AG08395 (cell line): ENCODE measurements at regions not wholly inside any gene's neighbourhood (a gene's known extent, or its start where the extent isn't known, plus 50 kb on each side); places are given as distances from the start of the nearest gene placed in this dataset.

Experiments
- DNase-seq: peaks from one replicate; pipeline ENCODE4 v3.0.0; 2012; ENCODE audit warnings: mixed read lengths, low spot score

DNA sequence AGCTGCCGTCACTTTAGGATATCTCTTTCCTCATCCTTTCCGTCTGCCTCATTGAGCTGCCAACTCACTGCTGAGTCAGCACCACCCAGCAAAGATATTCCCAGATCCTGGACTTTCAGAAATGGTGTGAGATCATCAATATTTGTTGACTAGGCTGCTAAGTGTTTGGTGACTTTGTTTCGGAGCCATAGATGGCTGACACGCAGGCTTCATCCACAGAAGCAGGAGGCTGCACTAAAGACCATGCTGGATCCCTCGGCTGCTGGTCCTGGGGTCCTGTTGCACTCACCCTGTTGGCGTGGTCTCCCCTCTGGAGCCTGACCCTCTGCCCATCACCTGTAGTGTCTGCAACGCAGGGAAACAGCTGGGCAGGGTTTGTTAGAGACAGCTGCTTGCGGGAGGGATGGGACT, 96.5 kb downstream of the ERMARD start:
- DNase-seq = no peak

DNA sequence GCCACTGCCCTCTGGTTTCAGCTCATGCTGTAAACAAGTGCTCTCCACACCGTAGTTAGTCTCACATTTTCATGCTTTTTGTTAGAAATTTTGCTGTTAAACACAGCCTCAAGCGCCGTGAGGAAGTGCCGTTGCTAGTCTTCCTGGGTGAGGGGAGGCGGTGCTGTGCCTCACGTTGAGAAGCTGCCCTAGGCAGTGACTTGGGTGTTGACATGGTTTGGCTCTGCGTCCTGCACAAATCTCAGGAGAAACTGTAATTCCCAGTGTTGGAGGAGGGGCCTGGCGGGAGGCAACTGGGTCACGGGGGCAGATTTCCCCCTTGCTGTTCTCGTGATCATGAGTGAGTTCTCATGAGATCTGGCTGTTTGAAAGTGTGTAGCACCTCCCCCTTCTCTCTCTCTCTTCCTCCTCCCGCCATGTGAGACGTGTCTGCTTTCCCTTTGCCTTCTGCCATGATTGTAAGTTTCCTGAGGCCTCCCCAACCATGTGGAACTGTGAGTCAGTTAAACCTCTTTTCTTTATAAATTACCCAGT, 95.8 kb downstream of the ERMARD start:
- no peak for DNase-seq

DNA sequence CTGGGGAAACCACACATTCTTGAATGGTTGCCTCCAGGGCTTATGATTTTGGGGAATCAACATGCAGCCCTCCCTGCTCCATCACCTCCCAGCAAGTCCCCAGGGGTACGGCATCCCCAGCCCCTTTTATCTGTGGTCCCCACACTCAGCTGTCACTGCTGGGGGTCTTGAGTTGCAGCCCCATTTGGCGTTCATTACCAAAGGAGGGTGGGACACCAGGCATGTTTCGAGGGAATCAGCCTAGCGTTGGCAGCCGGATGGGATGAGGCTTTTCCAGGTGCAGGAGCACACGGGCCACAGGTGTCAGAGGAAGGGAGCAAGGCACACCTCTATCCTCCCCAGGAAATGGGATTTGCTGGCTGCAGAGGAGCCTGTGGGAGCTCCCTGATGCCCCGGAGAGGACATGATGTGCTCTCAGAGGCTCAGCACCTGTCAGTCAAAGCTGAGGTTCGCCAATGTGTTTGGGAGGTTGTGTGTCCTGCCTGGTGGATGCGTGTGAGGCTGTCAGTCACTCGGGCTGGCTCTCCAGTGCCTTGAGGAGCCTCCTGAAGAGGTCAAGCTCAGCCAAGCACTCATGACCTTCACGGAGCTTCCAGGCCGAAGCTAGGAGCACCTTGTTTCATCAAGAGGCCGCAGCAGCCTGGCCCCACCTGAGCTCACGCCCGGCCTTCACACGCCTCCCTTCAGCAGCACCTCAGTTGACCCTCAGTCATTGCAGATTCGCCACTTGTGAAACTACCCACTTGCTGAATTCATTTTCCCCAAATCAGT, 95.0 kb downstream of the ERMARD start:
- DNase-seq = no peak

DNA sequence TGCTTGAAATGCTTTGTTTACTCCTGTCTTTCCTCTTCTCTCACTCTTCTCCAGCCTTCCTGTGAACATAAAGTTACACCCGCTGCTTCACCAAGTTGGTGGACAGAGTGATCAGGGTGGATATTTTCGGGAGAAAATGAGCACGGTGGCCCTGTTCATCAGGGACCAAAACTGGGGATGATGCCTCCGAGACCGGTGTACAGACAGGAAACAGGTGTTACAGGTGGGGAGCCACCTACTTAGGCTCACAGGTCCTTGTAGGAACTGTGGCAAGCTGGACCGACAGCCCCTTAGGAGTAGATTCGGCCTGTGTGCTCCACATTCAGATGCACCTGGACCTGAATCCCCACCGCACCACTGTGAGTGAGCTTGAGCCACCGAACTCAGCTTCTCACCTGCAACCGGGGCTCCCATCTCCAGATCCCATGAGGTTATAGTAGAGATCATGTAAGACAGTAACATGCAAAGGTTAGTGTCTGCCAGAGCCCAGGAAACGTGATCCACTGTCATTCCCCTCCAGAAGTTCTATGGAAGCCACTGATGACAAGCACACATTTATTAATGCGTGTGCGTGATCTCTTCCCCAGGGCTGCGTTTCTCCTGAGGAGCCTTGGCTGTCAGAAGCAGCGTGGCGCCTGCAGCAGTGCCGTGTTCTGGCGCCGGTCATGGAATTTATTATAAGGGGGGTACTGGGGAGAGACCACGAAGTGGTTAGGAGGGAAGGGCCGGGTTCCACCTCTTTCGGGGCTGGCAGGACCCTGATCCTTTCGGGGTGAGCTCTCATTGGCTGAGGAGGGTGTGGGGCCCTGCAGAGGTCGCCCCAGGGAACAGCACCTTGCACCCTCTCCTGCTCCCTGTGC, 94.2 kb downstream of the ERMARD start:
- DNase-seq = no peak

DNA sequence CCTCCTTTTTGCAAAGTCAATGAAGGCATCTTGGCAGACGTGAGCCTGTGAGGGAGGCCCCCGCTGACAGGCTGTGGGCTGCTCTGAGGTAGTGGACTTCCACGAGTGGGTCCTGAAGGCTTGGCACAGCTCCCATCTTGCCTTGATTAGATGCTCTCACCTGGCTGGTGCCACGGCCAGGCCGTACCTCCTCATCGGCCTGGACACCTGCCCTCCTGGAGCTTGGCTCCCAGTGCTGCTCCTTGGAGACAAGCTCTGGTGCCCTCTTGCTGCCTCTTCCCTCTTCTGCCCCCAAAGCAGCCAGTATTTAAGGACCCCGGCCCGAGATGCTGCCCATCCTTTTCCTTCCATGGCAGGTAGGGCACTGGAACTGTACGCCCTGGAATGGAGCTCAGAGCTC, 93.5 kb downstream of the ERMARD start:
- DNase-seq = no peak

DNA sequence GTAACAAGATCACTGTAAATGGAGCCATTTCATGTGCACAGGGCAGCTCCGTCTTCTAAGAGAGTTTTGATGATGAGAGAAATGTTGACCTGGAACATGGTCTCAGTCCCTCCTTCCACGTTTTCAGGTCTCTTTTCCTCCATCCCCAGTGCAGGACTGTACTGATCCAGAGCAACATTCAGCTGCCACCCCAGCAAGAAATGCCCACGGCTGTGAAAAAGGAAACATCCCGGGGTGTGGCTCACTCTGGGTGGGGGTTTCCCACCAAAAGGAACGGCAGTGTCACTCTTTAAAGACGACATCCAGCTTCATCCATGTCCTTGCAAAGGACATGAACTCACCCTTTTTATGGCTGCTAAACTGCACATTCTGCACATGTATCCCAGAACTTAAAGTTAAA, 92.6 kb downstream of the ERMARD start:
- no peak for DNase-seq

DNA sequence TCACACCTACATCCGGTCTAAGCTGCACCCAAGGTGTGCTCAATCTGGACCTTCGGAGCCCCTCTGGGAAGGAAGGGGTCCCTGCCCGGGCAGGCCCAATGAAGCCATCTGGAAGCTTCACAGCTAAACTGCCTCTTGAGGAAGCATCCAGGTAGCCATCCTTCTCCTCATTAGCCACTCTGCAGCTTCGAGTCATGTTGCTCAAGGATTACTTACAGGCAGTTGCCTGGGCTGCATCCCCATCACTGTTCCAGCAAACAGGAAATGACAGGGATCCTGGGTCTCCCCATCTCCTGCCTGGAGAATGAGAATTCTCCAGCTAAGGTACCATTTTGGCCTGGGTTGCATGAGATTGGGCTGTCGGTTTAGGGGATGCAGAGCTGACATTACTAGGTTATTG, 91.7 kb downstream of the ERMARD start:
- DNase-seq = no peak

DNA sequence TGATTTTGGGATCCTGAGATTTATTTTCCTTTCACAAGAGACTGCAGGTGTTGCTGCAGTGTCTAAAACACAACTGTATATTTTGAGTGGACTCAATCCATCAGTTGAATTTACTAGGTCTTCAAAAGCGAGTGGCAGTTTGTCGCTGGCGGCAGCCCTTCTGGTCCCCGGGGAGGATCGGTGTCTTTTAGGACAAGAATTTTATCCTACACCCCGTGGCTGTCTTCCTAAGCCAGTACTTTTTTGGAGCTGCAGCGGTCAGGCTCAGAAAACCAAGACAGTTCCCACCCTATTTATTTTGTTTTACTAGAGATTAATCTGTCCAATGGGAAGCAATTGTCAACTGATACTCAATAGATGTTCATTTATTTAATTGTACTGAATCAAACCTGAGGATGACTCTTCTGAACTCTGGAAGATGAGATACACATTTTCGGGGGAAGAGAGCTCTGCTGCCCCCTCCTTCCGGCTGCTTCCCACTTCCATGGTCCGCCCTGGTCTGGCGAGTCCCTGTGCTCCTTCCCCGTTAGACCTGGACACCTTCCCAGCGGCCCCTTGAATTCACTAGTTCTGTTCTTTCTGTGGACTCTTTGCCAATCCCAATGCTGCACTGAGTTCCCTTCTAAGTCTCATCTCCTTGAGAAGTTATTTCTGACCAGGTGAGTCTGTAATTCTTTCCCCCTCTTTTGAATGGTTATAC, 90.6 kb downstream of the ERMARD start:
- DNase-seq = no peak

DNA sequence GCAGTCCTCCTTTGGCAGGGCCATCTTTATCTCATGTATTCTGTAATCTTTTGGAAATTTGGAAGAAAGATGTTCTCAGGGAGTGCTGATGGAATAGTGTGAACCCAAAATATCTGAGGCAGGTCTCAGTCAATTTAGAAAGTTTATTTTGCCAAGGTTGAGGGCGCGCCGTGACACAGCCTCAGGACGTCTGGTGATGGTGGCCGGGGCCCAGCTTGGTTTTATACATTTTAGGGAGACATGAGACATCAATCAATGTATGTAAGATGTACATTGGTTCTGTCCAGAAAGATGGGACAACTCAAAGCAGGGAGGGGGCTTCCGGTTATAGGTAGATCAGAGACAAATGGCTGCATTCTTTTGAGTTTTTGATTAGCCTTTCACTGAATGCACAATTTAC, 89.8 kb downstream of the ERMARD start:
- DNase-seq = no peak

DNA sequence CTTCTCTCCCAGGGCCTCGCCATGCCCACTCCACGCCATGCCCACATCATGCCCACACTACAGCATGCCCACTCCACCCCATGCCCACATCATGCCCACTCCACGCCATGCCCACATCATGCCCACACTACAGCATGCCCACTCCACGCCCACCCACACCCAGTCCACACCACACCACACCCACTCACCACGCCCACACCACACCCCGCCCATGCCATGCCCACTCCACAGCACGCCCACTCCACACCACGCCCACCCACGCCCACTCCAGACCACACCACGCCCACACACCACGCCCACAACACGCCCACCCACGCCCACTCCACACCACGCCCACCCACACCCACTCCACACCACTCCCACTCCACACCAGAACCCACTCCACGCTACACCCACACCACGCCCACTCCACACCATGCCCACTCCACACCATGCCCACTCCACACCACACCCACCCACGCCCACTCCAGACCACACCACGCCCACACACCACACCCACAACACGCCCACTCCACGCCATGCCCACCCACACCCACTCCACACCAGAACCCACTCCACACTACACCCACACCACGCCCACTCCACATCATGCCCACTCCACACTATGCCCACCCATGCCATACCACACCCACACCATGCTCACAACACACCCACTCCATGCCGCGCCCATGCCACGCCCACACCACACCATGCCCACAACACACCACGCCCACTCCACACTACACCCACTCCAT, 88.6 kb downstream of the ERMARD start:
- no peak for DNase-seq

DNA sequence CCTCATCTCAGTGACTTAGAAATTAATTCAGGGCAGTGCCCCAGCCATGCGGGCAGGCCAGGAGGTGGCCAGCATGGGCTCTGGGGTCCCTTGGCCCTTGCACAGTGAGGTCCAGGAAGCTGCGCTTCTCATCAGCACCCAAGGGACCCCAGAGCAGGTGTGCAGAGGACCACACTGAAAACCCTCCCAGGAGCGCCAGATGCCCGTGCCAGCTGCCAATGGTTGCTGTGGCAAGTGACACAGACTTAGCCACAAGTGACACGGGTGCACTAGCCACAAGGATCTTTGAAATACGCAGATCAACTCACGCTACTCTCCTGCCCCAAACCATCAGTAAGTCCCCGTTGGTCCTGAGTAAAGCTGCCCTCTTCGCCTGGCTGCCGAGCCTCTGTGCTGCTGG, 88.1 kb downstream of the ERMARD start:
- no peak for DNase-seq

DNA sequence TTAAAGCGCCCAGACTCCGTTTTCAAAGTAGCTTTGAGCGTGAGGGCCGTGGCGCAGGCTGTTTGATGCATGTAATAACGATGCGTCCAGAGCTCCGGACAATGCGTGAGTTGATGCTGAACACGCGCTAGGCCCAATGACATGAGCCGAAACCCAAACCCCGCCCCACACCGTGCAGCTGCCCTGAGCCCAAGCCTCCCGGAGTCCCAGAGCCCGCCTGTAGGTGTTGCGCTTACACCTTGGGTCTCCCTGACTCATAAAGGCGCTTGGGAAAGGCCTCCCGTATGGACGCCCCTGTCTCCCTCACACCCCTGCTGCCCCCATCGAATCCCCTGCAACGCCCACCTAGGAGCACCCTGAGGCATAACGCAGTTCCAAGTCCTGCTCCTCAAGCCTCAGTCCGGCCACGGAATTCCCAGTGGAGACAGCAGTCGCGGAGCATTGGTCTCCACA, 87.6 kb downstream of the ERMARD start:
- DNase-seq = no peak

DNA sequence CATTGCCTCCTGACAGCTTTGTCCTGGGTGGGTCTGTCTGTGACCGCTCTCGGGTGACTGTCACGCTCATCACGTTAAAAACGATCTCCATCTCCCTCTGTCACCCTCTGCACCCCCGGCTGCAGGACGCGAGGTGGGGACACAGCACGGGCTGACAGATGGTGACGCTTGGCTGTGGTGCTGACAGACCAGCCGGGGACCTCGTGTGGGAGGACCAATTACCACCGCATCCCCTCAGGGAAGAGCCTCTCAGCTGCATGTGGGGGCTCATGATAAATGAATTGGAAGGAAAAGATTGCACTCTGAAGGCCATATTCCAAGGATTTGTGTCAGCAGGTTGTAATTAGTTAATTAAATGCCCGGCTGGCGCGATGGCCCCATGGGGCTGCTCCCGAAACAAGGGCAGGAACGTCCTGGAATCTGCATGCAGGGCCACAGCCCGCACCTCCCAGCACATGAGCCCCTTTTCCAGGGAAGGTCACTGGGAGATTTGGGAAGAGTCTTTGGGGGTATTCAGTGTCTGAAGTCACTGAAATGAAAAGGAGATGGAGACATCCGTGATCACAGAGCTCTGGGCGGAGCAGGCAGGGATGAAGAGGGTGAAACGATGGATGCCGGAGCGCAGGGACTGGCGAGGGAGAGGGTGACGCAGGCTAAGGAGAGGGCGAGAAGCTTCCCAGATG, 87.1 kb downstream of the ERMARD start:
- no peak for DNase-seq

DNA sequence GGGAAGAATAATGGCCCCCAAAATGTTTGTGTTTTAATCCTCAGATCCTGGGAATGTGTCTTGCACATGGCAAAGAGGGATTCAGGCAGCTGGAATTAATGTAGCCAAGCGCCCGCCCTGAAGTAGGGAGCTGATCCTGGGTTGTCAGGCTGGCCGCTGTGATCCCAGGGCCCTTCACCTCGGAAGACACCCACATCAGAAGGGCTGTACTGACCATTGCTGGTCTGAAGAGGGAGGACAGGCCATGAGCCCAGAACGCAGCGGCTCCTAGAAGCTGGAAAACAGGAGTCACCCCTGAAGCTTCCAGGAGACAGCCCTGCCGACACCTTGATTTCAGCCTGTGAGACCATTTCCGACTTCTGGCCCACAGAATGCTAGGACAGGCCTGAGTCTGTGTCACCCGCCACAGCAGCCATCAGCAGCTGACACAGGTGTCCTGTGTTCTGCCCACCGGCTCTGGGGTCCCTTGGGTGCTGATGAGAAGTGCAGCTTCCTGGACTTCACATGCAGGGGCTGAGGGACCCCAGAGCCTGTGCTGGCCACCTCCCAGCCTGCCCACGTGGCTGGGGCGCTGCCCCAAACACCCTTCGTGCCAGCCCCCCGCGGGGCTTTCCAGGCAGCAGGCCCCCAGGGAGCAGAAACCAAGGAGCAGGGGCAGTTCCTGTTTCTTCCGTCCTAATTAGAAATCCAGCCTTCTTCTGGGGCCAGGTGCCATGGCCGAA, 86.3 kb downstream of the ERMARD start:
- no peak for DNase-seq

DNA sequence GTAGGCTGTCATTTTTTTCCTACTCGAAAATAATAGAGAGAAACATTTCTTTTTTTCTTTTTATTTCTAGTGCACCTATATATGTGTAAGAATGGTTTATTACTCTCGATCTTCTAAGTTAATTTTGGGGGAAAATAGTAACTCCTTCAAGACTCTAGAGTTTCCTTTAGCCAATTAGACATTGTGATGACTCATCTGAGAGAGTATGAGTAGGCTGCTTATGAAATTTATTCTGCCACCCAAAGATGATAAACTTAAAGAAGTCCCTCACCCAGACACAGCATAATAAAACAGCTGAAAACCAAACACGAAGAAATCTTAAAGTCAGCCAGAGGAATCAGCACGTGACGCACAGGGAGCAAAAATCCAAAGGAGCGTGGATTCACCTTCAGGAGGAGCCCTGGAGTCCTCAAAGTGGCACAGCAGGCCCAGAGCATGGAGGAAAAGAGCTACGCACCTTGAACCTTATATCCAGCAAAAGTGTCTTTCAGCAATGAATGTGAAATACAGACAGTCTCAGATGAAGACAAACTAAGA, 81.9 kb downstream of the ERMARD start:
- no peak for DNase-seq

DNA sequence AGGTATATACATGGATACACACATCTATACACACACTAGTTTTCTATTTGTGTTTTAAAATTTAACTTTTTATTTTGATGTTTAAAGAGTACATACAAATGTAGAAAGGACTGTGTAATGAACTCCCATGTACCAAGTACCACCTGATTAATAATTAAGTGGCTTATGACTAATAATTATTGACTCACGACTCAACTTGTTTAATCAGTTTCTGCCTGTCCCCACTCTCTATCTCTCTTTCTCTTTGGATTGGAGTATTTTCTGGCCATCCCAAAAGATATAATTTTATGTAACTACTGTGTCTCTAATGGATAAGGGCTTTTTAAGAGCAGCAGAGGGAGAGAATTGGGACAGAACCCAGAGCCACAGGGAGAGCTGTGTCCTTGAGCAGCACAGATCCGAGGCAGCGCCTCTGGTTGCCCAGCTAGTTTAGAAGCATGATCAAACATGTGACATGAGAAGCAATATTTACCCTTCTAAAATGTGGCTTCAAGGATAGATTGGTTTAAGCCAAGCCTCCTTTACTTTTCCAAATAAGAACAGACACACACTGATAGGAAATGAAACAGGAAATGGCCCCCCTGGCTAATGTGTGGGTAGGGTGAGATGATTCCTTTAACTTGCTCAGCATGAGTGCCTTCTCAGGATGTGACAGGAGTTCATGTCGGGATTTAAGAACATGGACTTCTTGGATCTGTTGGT, 81.0 kb downstream of the ERMARD start:
- DNase-seq = no peak

DNA sequence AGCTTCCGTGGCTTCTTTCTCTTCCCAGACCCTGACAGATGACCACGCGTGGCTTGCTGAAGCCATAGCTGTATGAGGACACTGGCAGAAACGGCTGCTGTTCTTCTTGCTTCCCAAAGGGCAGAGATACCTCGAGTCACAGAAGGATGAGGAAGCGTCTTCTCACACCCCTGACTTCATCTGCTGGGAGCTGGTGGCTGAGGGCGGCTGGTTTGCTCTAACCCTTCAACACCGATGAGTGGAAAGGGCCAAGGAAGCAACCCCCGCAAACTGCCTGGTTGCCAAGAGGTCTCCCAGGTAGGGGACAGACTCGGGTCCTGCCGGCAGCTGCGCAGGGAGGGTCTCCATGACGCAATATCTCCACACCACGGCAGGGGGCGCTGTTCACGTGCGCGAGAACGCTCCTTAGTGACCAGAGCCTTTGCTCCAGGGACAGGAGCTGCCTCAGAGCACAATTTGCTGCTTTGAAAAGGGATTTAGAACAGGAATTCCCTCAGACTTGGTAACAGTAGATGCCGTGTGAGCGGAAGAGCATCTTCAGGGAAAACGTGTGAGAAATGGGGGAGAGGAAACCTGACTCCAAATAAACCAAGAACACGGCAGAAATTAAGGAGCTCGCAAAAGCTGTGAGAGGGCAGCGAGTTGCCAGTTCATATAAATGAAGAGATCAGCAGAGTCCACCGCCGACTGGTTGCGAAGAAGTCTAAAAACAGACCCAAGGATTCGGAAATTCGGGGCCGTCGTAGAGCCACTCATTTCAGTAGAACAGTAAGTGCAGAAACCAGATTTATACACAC, 80.2 kb downstream of the ERMARD start:
- DNase-seq = peak; percentile 72
